GM12874 (cell line): ENCODE measurements at regions not wholly inside any gene's neighbourhood (a gene's known extent, or its start where the extent isn't known, plus 50 kb on each side); places are given as distances from the start of the nearest gene placed in this dataset.

Experiments used
- TF ChIP-seq, protein P1 (sequence below): IDR thresholded peaks from 2 replicates; pipeline ENCODE4 v1.5.1; 2011; ENCODE audit warnings: low read depth, mild to moderate bottlenecking, control low read depth, low read length, moderate library complexity; ENCODE audit not compliant: insufficient read depth

DNA sequence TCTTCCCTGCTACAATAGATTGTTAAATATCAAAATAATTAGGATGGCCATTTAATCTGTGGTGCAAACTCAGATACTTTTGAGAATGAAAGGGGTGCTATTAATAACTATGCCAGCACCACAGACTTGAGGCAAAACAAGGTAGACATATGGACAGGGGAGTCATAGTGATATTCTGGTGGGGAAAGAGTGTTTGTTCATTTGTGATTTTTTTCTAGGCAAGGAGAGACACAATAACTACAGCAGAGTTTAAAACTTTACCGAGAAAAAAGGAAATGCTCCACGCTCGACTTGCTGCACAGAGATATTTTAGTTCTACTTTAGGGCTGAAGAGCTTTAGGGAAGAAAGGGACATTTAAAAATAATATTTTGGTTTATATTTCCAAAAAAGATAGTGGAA is 611.2 kb upstream of the GRM7 start:
- TF ChIP-seq, protein P1, sequence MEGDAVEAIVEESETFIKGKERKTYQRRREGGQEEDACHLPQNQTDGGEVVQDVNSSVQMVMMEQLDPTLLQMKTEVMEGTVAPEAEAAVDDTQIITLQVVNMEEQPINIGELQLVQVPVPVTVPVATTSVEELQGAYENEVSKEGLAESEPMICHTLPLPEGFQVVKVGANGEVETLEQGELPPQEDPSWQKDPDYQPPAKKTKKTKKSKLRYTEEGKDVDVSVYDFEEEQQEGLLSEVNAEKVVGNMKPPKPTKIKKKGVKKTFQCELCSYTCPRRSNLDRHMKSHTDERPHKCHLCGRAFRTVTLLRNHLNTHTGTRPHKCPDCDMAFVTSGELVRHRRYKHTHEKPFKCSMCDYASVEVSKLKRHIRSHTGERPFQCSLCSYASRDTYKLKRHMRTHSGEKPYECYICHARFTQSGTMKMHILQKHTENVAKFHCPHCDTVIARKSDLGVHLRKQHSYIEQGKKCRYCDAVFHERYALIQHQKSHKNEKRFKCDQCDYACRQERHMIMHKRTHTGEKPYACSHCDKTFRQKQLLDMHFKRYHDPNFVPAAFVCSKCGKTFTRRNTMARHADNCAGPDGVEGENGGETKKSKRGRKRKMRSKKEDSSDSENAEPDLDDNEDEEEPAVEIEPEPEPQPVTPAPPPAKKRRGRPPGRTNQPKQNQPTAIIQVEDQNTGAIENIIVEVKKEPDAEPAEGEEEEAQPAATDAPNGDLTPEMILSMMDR: no peak

DNA sequence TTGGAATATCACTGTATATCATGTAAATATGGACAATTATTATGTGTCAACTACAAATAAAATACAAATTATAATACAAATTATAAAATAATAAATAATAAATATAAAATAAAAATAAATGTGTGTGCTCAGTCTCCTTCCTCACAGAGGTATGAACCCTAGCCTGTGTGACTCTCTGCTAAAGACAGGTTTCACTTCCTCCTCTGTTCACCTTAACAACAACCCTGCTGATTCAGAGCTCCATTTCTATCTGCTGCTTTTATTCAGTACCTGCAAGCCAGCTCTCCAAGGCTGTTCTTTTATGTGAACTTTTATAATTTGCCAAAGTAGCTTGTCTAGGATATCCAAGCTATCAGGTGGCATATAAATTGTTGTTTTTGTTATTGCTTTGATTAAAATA is 610.7 kb upstream of the GRM7 start:
- TF ChIP-seq, protein P1: no peak

DNA sequence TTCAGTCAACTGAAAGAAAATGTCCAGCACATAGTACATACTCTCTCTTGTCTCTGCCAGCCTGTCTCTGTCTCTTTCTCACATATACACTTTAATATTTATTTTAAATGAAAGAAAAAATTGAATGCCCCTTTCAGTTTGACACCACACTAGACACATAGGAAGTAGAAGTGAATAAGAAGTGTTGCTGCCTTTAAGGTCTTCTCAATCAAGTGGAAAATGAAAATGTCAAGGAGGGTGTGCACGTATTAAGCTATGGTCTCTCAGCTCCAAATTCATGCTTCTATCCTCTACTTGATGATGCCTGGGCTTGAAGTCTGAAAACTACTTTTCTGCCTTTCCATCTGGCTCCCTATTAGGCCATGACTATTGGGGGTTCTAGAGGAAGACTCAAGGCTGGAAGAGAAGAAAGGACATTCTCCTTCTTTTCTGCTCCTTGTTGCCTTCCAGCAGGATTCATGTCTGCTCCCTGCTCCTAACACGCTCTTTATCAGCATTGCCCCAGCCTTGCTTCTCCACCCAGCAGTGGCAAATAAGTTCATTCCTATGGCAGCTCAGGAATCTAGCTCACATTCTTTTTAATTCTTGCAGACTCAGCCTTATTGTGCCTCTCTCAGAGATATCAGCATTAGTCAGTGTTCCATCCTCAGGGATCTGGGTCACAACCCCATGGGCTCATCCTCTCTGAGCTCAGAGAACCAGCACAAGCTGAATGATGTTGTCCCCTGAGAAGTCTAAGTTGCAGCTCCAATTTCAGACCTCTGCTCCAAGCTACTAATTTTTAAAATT is 609.1 kb upstream of the GRM7 start:
- TF ChIP-seq, protein P1: no peak

DNA sequence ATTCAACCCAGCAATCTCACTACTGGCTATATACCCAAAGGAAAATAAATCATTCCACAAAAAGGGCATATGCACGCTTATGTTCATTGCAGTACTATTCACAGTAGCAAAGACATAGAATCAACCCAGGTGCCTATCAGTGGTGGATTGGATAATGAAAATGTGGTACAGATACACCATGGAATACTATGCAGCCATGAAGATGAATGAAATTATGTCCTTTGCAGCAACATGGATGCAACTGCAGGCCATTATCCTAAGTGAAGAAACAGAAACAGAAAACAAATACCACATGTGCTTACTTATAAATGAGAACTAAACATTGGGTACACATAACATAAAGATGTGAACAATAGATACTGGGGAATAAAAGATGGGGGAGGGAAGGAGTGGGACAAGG is 606.4 kb upstream of the GRM7 start:
- TF ChIP-seq, protein P1: no peak

DNA sequence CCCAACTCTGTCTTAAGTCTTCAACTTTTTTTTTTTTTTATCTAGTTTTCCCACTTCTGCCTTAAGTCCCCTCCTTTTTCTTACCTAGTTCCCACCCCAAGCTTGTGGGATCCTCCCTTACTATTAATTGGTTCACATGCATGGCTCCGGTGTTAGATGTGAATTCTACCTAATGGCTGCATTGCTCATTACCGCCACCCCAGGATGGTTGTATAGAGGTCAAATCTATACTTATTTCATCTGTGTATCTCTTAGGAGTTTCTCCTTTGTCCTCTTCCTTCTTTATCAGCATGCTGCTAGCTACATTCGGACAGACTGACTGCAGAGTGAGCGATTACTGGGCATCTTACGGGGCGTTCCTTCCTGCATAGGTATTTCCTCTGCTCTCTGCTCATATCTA is 605.7 kb upstream of the GRM7 start:
- TF ChIP-seq, protein P1: no peak

DNA sequence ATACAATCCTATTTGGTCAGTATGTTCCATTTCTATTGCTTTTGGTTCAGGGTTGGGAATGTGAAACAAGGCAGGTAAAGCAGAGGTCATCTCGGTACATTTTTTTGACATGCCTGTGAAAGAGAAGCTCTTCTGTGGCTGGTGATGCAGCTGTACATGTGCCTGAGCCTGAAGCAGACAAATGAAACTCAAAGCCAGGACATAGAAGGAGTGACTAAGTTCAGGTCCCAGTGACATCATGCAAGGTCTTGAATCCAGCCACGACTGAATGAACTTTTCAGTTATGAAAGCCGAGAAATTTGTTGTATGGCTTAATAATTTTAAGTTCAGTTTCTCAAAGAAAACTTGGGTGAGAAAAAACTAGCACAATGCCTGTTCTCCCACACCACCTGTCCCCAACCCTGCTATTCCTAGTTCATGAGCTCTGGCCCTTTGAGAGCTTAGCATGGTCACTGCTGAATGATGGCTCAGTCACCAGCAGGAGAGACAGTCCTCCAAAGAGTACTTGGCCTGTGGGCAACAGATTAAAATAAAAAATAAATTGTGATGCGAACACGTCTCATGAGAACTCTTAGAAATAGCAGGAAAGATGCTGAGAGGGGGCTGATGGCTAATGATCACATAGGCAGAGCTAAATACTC is 600.2 kb upstream of the GRM7 start:
- TF ChIP-seq, protein P1: no peak

DNA sequence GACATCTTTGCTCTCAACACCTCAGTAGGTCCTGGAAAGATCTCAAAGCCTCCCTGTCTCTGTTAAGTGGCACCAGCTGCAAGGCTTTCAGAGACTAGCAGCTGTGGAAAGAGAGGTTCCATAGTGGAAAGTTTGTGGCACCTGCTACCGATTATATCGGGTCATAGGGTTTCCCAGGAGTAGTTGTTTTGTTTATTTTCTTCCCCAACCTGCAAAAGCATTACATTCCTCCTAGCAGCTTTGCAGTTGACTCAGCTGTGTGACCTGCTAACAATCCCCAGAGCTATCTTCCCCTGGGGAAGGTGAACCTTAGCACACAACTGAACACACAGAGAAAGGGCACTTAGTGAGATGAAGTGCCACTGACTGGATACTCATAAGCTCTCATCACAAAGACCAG is 598.9 kb upstream of the GRM7 start:
- TF ChIP-seq, protein P1: no peak
